WTC11 (cell line): ENCODE measurements at regions not wholly inside any gene's neighbourhood (a gene's known extent, or its start where the extent isn't known, plus 50 kb on each side); places are given as distances from the start of the nearest gene placed in this dataset.

Experiments
- ATAC-seq: fragments of 200-7000 bp; cut with Tn5 transposase; 2 replicates; pipeline ENCODE4 v1.10.0; 2021; ENCODE audit warnings: mild to moderate bottlenecking, moderate library complexity
- CTCF ChIA-PET: fragments of 300-600 bp; sonication (Branson Sonifier 250); formaldehyde crosslinking; loops from one replicate; lab custom pipeline; 2021; ENCODE audit warnings: antibody characterized with exemption; lab: Charles Lee
- POLR2A ChIA-PET: fragments of 350-600 bp; sonication (Branson Sonifier 250); formaldehyde crosslinking; loops from one replicate; lab custom pipeline; 2021; ENCODE audit warnings: antibody characterized with exemption; lab: Charles Lee
- DNase-seq: peaks from one replicate; pipeline ENCODE4 v3.0.0; 2021; ENCODE audit warnings: low spot score
- H3K27ac Mint-ChIP-seq: 2 replicates; pipeline ENCODE4 v1.8.0; 2021; ENCODE audit warnings: mixed read lengths
- H3K27me3 Mint-ChIP-seq: 2 replicates; pipeline ENCODE4 v1.8.0; 2021; ENCODE audit warnings: low read depth, mild to moderate bottlenecking, moderate library complexity, mixed read lengths
- H3K36me3 Mint-ChIP-seq: 2 replicates; pipeline ENCODE4 v1.8.0; 2021; ENCODE audit warnings: mixed read lengths
- H3K4me1 Mint-ChIP-seq: 2 replicates; pipeline ENCODE4 v1.8.0; 2022; ENCODE audit warnings: mixed read lengths
- H3K4me3 Mint-ChIP-seq: 2 replicates; pipeline ENCODE4 v1.8.0; 2021; ENCODE audit warnings: mild to moderate bottlenecking, moderate library complexity, mixed read lengths
- H3K9me3 Mint-ChIP-seq: 2 replicates; pipeline ENCODE4 v1.8.0; 2021; ENCODE audit warnings: mixed read lengths
- AFF4 ChIP-seq: sonication (generic); formaldehyde crosslinking; IDR thresholded peaks from 2 replicates; pipeline ENCODE4 v1.8.1; 2023; ENCODE audit warnings: mild to moderate bottlenecking, missing genetic modification reagents, borderline replicate concordance
- ATF1 ChIP-seq: sonication (generic); formaldehyde crosslinking; IDR thresholded peaks from 2 replicates; pipeline ENCODE4 v1.8.1; 2023; ENCODE audit warnings: mild to moderate bottlenecking, moderate library complexity, missing genetic modification reagents
- ATF2 ChIP-seq: sonication (generic); formaldehyde crosslinking; IDR thresholded peaks from 2 replicates; pipeline ENCODE4 v1.8.1; 2022; ENCODE audit warnings: low read depth, missing genetic modification reagents, borderline replicate concordance
- ETV6 ChIP-seq: sonication (generic); formaldehyde crosslinking; IDR thresholded peaks from 2 replicates; pipeline ENCODE4 v1.8.1; 2022; ENCODE audit warnings: mild to moderate bottlenecking, missing genetic modification reagents
- IRF1 ChIP-seq: sonication (generic); formaldehyde crosslinking; IDR thresholded peaks from 2 replicates; pipeline ENCODE4 v1.8.0; 2023; ENCODE audit warnings: missing genetic modification reagents
- MAX ChIP-seq: sonication (generic); formaldehyde crosslinking; IDR thresholded peaks from 2 replicates; pipeline ENCODE4 v1.8.0; 2022; ENCODE audit warnings: mild to moderate bottlenecking, missing genetic modification reagents
- MXD4 ChIP-seq: fragments of 250-450 bp; sonication (Bioruptor Pico); IDR thresholded peaks from 2 replicates; pipeline ENCODE4 v1.8.0; 2021; ENCODE audit warnings: mild to moderate bottlenecking, moderate library complexity, borderline replicate concordance
- PRDM15 ChIP-seq: sonication (generic); formaldehyde crosslinking; IDR thresholded peaks from 2 replicates; pipeline ENCODE4 v1.8.0; 2022; ENCODE audit warnings: missing genetic modification reagents
- TCF7 ChIP-seq: sonication (generic); formaldehyde crosslinking; IDR thresholded peaks from 2 replicates; pipeline ENCODE4 v1.8.0; 2022; ENCODE audit warnings: mild to moderate bottlenecking, low read depth, missing genetic modification reagents, moderate library complexity
- USF1 ChIP-seq: sonication (generic); formaldehyde crosslinking; IDR thresholded peaks from 2 replicates; pipeline ENCODE4 v1.8.0; 2022; ENCODE audit warnings: mild to moderate bottlenecking, missing genetic modification reagents
- ZNF121 ChIP-seq: sonication (generic); formaldehyde crosslinking; IDR thresholded peaks from 2 replicates; pipeline ENCODE4 v1.8.0; 2023; ENCODE audit warnings: missing genetic modification reagents
- ZNF138 ChIP-seq: sonication (generic); formaldehyde crosslinking; conservative IDR thresholded peaks from 2 replicates; pipeline ENCODE4 v1.8.1; 2022; ENCODE audit warnings: mild to moderate bottlenecking, moderate library complexity, missing genetic modification reagents
- ZNF232 ChIP-seq: sonication (generic); formaldehyde crosslinking; IDR thresholded peaks from 2 replicates; pipeline ENCODE4 v1.8.0; 2022; ENCODE audit warnings: mild to moderate bottlenecking, missing genetic modification reagents
- ZNF396 ChIP-seq: fragments of 250-450 bp; sonication (Bioruptor Pico); IDR thresholded peaks from 2 replicates; pipeline ENCODE4 v1.8.0; 2021; ENCODE audit warnings: mild to moderate bottlenecking, moderate library complexity, borderline replicate concordance
- ZNF532 ChIP-seq: fragments of 250-450 bp; sonication (Bioruptor Pico); IDR thresholded peaks from 2 replicates; pipeline ENCODE4 v1.9.0; 2021; ENCODE audit warnings: mild to moderate bottlenecking, borderline replicate concordance
- ZNF671 ChIP-seq: fragments of 250-450 bp; sonication (Bioruptor Pico); IDR thresholded peaks from 2 replicates; pipeline ENCODE4 v1.8.0; 2021; ENCODE audit warnings: mild to moderate bottlenecking

- POLR2A ChIA-PET = no interaction called here
- H3K4me1 Mint-ChIP-seq = no peaks in the 10 kb centered on the region
- no peak overlapping the region for H3K27ac Mint-ChIP-seq
- peaks cover under 1% of the 10 kb centered on the region; the same call in 1 of the 2 replicates for H3K9me3 Mint-ChIP-seq
- H3K4me3 Mint-ChIP-seq = no peak overlapping the region
- no peak for ATAC-seq
- no peak for TF ChIP-seq ZNF671 (CRISPR knock-in tag)
- TF ChIP-seq ZNF532 = no peak
- no peak for TF ChIP-seq ZNF232 (CRISPR knock-in tag)
- TF ChIP-seq ZNF138 (CRISPR knock-in tag) = no peak
- no peak for TF ChIP-seq MAX (CRISPR knock-in tag)
- no peak for TF ChIP-seq MXD4
- TF ChIP-seq ZNF396 (CRISPR knock-in tag) = no peak
- TF ChIP-seq ETV6 (CRISPR knock-in tag) = no peak
- TF ChIP-seq TCF7 (CRISPR knock-in tag) = no peak
- no peak for TF ChIP-seq ATF2 (CRISPR knock-in tag)
- TF ChIP-seq ATF1 = no peak
- TF ChIP-seq PRDM15 = no peak
- TF ChIP-seq IRF1 (CRISPR knock-in tag) = no peak
- TF ChIP-seq AFF4 = no peak
- no peak for TF ChIP-seq USF1
- no peak for TF ChIP-seq ZNF121 (CRISPR knock-in tag)
- no peaks in the 10 kb centered on the region for H3K36me3 Mint-ChIP-seq
- no peaks in the 10 kb centered on the region for H3K27me3 Mint-ChIP-seq
- DNase-seq = no peak
- CTCF ChIA-PET = no interaction called here
Observed at GRCh38 chr10:128833671-128834070, 633.4 kb upstream of the MGMT start.
